Bronchial epithelial cell (primary cell): ENCODE measurements at regions not wholly inside any gene's neighbourhood (a gene's known extent, or its start where the extent isn't known, plus 50 kb on each side); places are given as distances from the start of the nearest gene placed in this dataset.
A peak's percentile ranks its signal among the peaks of the same experiment; 100 is the strongest.

ENCODE experiments used
- DNase-seq: peaks from one replicate; pipeline ENCODE4 v3.0.0-alpha.2; 2010; ENCODE audit warnings: low read depth
- FAIRE-seq: peaks from 2 replicates; lab custom pipeline; 2011; peaks lifted over from hg19 to GRCh38; lab: Jason Lieb, UNC
- H3K27me3 ChIP-seq: 2 replicates; pipeline ENCODE4 v1.5.1; 2011; ENCODE audit warnings: low read length; ENCODE audit not compliant: control insufficient read depth, insufficient read depth
- H3K36me3 ChIP-seq: 2 replicates; pipeline ENCODE4 v1.5.1; 2011; ENCODE audit warnings: low read length; ENCODE audit not compliant: control insufficient read depth, insufficient read depth
- H3K4me3 ChIP-seq: 2 replicates; pipeline ENCODE4 v1.5.1; 2011; ENCODE audit warnings: mild to moderate bottlenecking, low read depth, low read length, control low read depth
- TF ChIP-seq, protein P1 (sequence below): IDR thresholded peaks from 2 replicates; pipeline ENCODE4 v1.5.1; 2011; ENCODE audit warnings: mild to moderate bottlenecking, moderate library complexity, low read length, control low read depth, inconsistent platforms; ENCODE audit not compliant: insufficient read depth, severe bottlenecking

DNA sequence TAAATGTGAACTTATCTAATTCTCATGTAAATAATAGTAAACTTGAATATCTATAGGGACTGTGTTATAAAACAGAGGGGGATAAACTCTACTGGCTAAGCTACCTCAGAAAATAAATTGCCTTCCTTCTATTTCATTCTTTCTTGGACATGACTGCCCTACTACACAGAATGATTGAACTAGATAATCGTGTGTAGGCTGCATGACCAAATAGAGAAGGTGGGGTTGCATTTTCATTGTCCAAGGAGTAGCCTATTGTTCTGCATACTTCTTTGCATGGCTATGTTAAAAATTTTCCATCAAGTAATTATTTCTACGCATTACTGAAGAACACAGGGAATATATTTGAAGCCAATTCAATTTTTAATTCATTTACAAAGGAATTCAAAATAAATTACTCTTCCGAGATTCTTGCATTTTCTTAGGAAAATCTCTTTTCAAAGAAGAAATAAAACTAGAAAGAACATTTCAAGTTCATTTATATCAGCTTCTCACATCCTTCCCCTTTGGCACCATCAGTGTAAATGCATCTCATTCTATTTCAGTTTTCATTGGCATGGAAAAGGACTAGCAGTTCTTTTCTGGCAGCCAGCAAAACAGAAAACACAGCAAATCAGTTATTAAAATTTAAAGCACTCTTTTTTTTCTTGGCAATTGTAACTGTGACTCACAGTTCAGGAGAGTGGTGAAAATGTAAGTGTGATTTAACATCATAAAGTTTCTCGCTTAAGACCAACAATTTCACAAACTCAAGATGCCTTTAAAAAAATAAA lies 714.7 kb downstream of the NCAM2 start:
- DNase-seq (no peak), FAIRE-seq (no peak)
- H3K36me3 ChIP-seq = no peaks in the 10 kb centered on the region
- H3K4me3 ChIP-seq = no peak overlapping the region
- TF ChIP-seq, protein P1, sequence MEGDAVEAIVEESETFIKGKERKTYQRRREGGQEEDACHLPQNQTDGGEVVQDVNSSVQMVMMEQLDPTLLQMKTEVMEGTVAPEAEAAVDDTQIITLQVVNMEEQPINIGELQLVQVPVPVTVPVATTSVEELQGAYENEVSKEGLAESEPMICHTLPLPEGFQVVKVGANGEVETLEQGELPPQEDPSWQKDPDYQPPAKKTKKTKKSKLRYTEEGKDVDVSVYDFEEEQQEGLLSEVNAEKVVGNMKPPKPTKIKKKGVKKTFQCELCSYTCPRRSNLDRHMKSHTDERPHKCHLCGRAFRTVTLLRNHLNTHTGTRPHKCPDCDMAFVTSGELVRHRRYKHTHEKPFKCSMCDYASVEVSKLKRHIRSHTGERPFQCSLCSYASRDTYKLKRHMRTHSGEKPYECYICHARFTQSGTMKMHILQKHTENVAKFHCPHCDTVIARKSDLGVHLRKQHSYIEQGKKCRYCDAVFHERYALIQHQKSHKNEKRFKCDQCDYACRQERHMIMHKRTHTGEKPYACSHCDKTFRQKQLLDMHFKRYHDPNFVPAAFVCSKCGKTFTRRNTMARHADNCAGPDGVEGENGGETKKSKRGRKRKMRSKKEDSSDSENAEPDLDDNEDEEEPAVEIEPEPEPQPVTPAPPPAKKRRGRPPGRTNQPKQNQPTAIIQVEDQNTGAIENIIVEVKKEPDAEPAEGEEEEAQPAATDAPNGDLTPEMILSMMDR = no peak
- H3K27me3 ChIP-seq = no peaks in the 10 kb centered on the region

DNA sequence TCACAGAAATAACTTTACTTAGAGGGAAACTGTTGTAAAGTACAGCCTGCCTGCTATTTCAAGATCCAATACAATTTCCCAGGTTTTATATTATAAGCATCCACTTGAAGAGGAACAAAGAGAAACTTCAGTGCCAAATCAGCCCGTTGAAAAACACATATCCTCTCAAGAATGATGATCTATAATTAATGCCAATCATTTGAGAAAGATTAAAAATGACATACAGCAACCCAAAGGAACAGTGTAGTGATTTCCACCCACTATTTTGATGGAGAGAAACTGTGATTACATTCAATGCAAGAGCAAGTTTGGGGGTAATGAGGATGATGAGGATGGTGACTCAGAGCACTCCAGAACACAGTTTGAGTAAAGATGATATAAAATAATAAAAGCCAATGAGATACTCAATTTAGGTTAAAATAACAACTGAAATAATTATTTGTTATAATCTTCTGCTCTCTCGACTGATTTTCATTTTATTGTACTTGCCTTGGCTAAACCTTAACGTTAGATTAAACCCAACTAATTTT lies 715.5 kb downstream of the NCAM2 start:
- FAIRE-seq = no peak
- TF ChIP-seq, protein P1 = no peak
- Histone ChIP-seq H3K36me3 (no peaks in the 10 kb centered on the region), H3K4me3 (no peak overlapping the region), H3K27me3 (no peaks in the 10 kb centered on the region)
- no peak for DNase-seq

DNA sequence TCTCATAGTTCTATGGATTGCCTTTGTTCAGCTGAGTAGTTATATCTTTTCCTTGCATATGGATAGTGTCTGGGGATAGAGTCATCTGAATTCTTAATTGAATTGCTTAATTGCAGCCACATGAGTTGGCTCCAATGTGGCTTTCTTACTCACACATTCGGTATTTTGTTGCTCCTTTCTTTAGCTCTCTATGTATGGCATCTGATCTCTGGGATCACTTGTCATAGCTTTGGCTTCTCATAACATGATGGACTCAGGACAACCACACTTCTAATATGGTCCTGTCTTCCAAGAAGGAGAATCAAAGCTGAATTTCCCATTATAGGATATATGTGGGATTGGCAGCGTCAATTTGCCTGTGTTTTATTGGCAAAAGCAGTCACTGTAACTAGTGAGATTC lies 716.2 kb downstream of the NCAM2 start:
- DNase-seq (peak; percentile 1), FAIRE-seq (no peak)
- H3K36me3 ChIP-seq = no peaks in the 10 kb centered on the region
- TF ChIP-seq, protein P1 = no peak
- no peak overlapping the region for H3K4me3 ChIP-seq
- H3K27me3 ChIP-seq = no peaks in the 10 kb centered on the region

DNA sequence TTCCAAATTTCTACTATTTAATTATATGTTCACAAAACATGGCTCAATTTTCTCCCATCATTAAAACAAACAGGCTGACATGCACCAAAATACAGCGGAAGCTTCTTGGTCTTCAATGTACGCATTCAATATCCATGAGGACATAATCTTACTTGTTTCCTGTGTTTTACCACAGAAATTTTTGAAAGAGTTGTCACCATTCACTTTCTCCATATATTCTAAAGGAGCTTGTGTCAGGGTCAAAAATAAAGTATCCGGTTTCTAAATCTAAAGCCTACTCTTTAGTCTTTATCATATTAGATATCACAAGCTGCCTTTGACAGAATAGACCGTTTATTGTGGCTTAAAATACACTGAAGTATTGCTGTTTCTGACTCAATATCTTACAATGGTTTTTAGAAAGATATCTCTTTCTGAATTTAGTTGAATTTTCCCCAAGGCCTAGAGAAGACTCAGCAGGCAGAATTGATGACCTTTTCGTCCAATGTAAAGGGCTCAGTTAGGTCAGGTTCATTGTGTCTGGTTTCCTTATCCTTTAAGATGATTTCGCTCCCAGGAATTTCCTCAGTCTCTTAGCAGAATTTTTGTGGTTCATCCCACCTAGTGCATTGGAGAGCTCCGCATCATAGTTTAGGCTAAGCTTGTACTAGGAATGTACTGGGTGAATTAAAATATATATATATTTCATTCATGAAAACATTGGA lies 717.2 kb downstream of the NCAM2 start:
- Histone ChIP-seq H3K27me3 (no peaks in the 10 kb centered on the region), H3K36me3 (no peaks in the 10 kb centered on the region), H3K4me3 (no peak overlapping the region)
- TF ChIP-seq, protein P1 = no peak
- FAIRE-seq = no peak
- no peak for DNase-seq

DNA sequence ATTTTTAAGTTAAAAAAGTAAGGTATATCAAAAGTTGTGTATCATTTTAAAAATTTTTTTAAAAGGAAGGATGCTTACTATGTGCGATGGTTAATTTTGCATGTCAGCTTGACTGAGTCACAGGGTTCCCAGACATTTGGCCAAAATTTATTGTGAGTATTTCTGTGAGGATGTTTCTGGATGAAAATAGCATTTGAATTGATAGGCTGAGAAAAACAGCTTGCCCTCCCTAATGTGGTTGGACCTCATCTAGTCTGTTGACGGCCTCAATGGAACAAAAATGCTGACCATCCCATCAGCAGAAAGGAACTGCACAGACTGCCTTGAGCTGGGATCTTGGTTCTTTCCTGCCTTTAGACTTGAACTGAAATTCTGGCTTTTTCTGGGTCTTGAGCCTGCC lies 724.5 kb downstream of the NCAM2 start:
- no peaks in the 10 kb centered on the region for H3K36me3 ChIP-seq
- TF ChIP-seq, protein P1 = no peak
- no peak for FAIRE-seq
- no peak overlapping the region for H3K4me3 ChIP-seq
- no peaks in the 10 kb centered on the region for H3K27me3 ChIP-seq
- DNase-seq = no peak
